ENCODE measurements at regions not wholly inside any gene's neighbourhood (a gene's known extent, or its start where the extent isn't known, plus 50 kb on each side); places are given as distances from the start of the nearest gene placed in this dataset.
"Not testable (repeated sequence)": the region's sequence is repeated elsewhere in the genome, so short reads cannot be mapped to it uniquely, and the experiment has no call there.

DNA sequence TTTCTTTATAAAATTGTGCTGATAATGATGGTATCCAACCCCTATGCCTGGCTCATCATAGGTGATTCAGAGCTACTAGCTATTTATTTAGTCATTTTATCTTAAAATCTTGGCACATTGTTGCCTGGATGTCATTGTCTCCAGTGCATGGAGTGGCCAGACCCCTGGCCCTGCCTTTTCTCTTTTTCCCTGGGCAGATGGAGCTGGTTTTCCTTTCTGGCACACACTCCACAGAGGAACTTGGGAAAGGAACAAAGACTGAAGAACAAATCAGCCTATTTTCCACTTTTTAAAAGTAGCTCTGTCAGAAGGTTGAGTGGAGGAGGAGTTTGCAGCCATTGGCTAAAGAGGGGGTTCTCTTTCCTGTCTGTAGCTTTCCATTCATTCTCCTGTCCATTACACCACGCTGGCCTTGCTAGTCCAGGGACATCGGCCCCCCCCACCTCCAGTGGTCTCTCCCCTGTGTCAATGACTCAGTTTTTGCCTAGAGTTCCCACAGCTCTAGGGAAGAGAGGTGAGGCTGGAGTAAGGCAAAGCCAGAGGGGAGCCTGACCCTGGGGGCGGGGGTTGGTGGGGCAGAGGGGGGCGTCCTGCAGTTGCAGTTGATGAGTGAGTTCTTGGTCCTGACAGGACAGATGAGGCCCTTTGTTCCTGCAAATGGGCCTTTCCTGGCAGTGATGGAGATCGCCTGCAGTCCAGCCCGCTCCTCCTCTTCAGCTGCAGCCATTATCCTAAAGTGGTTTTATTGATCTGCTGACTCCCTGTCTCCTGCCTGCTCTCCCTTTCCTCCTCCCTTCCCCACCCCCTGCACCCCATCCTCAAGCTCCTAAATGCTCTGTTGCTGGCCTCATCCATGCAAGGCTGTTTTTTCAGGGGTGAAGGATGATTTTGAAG, 774.5 kb downstream of the DHX35 start:
- WGBS, 2 donors, result 81 to 83% methylated on average over 6 of the region's 6 CpGs
- no peak for TF ChIP-seq POLR2A (IDR thresholded peaks at IDR 0.05)
- TF ChIP-seq EP300 (IDR thresholded peaks at IDR 0.05), result no peak
- TF ChIP-seq POLR2AphosphoS5 (IDR thresholded peaks at IDR 0.05), result no peak
- TF ChIP-seq, protein P1, sequence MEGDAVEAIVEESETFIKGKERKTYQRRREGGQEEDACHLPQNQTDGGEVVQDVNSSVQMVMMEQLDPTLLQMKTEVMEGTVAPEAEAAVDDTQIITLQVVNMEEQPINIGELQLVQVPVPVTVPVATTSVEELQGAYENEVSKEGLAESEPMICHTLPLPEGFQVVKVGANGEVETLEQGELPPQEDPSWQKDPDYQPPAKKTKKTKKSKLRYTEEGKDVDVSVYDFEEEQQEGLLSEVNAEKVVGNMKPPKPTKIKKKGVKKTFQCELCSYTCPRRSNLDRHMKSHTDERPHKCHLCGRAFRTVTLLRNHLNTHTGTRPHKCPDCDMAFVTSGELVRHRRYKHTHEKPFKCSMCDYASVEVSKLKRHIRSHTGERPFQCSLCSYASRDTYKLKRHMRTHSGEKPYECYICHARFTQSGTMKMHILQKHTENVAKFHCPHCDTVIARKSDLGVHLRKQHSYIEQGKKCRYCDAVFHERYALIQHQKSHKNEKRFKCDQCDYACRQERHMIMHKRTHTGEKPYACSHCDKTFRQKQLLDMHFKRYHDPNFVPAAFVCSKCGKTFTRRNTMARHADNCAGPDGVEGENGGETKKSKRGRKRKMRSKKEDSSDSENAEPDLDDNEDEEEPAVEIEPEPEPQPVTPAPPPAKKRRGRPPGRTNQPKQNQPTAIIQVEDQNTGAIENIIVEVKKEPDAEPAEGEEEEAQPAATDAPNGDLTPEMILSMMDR (IDR thresholded peaks at IDR 0.05), result no peak
- Histone ChIP-seq H3K4me1 (no peaks in the 10 kb centered on the region), H3K9me3 (no peaks in the 10 kb centered on the region), H3K36me3 (no peaks in the 10 kb centered on the region), H3K27me3 (no peaks in the 10 kb centered on the region), H3K27ac (no peak overlapping the region), H3K4me3 (no peak overlapping the region)
- no peak for DNase-seq
- intact Hi-C loops (cut with DNase I), result no loop called here

DNA sequence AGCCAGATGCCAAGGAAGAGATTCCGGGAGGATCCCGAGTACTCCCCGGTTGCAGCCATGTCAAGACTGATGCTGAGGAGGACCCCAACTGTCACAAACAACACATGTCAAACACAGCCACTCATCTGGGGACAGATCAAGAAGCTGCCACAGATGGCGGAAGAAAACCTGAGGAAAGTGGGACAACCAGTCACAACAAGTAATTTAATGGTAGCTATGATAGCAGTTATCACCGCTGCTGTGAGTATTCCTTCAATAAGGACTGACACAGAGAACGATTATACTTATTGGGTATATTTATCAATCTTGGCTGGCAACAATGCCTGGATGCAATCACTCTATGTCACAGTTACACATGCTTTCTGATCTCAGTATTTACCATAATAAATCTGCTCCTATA, 763.4 kb downstream of the DHX35 start:
- WGBS, 2 donors, result 94 to 96% methylated on average over 6 of the region's 6 CpGs
- H3K36me3 ChIP-seq; intact Hi-C loops (cut with DNase I): not testable (repeated sequence)

GRCh38 chr20:39719293-39719692, 757.1 kb downstream of the DHX35 start:
- intact Hi-C loops (cut with DNase I), result no loop called here
- no peak for DNase-seq
- H3K4me3 ChIP-seq, result no peak overlapping the region
- WGBS, 2 donors, result 94 to 98% methylated on average over 2 of the region's 2 CpGs
- no peaks in the 10 kb centered on the region for H3K9me3 ChIP-seq
- H3K4me1 ChIP-seq, result peaks cover 0 to 22% (median 12%) of the 10 kb centered on the region in 4 donors
- no peak overlapping the region for H3K27ac ChIP-seq
- no peaks in the 10 kb centered on the region for H3K36me3 ChIP-seq
- no peaks in the 10 kb centered on the region for H3K27me3 ChIP-seq
- TF ChIP-seq EP300 (IDR thresholded peaks at IDR 0.05) (no peak), POLR2A (IDR thresholded peaks at IDR 0.05) (no peak), POLR2AphosphoS5 (IDR thresholded peaks at IDR 0.05) (no peak)
- TF ChIP-seq, protein P1 (IDR thresholded peaks at IDR 0.05), result no peak

More for the DNA sequence above, 763.4 kb downstream of the DHX35 start:
- H3K9me3 ChIP-seq, H3K4me3 ChIP-seq, H3K27ac ChIP-seq, DNase-seq, H3K4me1 ChIP-seq, H3K27me3 ChIP-seq: not testable (repeated sequence)

- WGBS, 2 donors, result 83 to 91% methylated on average over 5 of the region's 5 CpGs
- Histone ChIP-seq H3K27ac (no peak overlapping the region), H3K36me3 (no peaks in the 10 kb centered on the region), H3K27me3 (no peaks in the 10 kb centered on the region), H3K9me3 (no peaks in the 10 kb centered on the region), H3K4me3 (no peak overlapping the region), H3K4me1 (peaks cover 0 to 22% (median 12%) of the 10 kb centered on the region in 4 donors)
- TF ChIP-seq, protein P1 (IDR thresholded peaks at IDR 0.05), result no peak
- TF ChIP-seq EP300 (IDR thresholded peaks at IDR 0.05) (no peak), POLR2AphosphoS5 (IDR thresholded peaks at IDR 0.05) (no peak), POLR2A (IDR thresholded peaks at IDR 0.05) (no peak)
- intact Hi-C loops (cut with DNase I), result no loop called here
- DNase-seq, result no peak
Measured at GRCh38 chr20:39717936-39718335, 755.8 kb downstream of the DHX35 start.

GRCh38 chr20:39716796-39717341, 754.7 kb downstream of the DHX35 start:
- WGBS, 2 donors, result 29 to 57% methylated on average over 1 of the region's 1 CpG
- TF ChIP-seq EP300 (IDR thresholded peaks at IDR 0.05), result no peak
- no peak for TF ChIP-seq POLR2A (IDR thresholded peaks at IDR 0.05)
- no peak for TF ChIP-seq POLR2AphosphoS5 (IDR thresholded peaks at IDR 0.05)
- TF ChIP-seq, protein P1 (IDR thresholded peaks at IDR 0.05), result no peak
- no peak for DNase-seq
- Histone ChIP-seq H3K4me1 (peaks cover 0 to 22% (median 12%) of the 10 kb centered on the region in 4 donors), H3K9me3 (no peaks in the 10 kb centered on the region), H3K27me3 (no peaks in the 10 kb centered on the region), H3K4me3 (no peak overlapping the region), H3K27ac (no peak overlapping the region), H3K36me3 (no peaks in the 10 kb centered on the region)
- intact Hi-C loops (cut with DNase I), result no loop called here

Data from sigmoid colon (tissue), 6 donors.